GM12865 (cell line): ENCODE measurements at regions not wholly inside any gene's neighbourhood (a gene's known extent, or its start where the extent isn't known, plus 50 kb on each side); places are given as distances from the start of the nearest gene placed in this dataset.

Experiments used
- DNase-seq: peaks from one replicate; pipeline ENCODE4 v3.0.0; 2010; ENCODE audit warnings: low read depth
- H3K4me3 ChIP-seq: 2 replicates; pipeline ENCODE4 v1.5.1; 2011; ENCODE audit warnings: mild to moderate bottlenecking, low read depth, low read length, control low read depth
- TF ChIP-seq, protein P1 (sequence below): IDR thresholded peaks from 2 replicates; pipeline ENCODE4 v1.5.1; 2011; ENCODE audit warnings: low read length, control low read depth, low read depth, inconsistent platforms; ENCODE audit not compliant: insufficient read depth; ENCODE audit errors: missing control alignments

DNA sequence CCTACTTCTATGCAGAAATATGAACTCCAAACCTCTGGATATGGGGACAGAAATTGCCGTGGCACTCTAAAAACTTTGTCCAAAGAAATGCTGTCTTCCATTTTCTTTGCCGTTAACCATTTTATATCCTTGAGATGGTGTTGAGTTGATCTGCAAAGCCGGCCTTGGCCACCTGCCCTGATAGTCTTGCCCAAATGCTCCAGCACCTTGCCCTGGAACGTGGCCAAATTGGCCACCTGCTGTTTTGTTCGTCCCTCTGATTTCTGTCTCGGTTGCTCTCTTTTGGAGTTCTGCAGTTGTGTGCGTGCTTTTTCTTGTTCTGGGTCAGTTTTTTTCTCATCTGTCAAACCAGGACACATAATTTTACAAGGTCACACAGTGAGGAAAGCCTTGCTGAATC, 239.7 kb upstream of the GMDS start:
- no peak overlapping the region for H3K4me3 ChIP-seq
- DNase-seq: no peak
- TF ChIP-seq, protein P1, sequence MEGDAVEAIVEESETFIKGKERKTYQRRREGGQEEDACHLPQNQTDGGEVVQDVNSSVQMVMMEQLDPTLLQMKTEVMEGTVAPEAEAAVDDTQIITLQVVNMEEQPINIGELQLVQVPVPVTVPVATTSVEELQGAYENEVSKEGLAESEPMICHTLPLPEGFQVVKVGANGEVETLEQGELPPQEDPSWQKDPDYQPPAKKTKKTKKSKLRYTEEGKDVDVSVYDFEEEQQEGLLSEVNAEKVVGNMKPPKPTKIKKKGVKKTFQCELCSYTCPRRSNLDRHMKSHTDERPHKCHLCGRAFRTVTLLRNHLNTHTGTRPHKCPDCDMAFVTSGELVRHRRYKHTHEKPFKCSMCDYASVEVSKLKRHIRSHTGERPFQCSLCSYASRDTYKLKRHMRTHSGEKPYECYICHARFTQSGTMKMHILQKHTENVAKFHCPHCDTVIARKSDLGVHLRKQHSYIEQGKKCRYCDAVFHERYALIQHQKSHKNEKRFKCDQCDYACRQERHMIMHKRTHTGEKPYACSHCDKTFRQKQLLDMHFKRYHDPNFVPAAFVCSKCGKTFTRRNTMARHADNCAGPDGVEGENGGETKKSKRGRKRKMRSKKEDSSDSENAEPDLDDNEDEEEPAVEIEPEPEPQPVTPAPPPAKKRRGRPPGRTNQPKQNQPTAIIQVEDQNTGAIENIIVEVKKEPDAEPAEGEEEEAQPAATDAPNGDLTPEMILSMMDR: no peak

DNA sequence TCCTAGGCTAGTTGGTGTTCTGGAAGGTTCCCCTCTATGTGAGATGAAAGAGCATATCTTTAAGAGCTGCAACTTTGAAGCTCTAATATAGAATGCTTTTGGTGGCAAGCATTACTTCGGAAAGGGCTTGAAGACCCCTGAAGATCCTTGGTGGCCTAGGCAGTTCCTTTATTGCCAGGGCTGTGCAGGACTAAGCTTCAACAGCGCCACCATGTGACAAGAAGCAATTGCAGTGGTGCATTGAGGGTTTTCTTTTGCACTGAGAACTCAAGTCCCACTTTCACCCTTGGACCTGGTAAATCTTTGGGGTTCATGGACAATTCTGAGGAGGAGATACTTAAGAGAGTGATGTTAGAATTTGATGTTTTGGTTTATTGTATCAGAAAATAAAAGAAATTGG, 237.4 kb upstream of the GMDS start:
- H3K4me3 ChIP-seq: no peak overlapping the region
- no peak for DNase-seq
- TF ChIP-seq, protein P1: no peak

GRCh38 chr6:2481307-2481706, 235.9 kb upstream of the GMDS start:
- TF ChIP-seq, protein P1: no peak
- no peak overlapping the region for H3K4me3 ChIP-seq
- no peak for DNase-seq

DNA sequence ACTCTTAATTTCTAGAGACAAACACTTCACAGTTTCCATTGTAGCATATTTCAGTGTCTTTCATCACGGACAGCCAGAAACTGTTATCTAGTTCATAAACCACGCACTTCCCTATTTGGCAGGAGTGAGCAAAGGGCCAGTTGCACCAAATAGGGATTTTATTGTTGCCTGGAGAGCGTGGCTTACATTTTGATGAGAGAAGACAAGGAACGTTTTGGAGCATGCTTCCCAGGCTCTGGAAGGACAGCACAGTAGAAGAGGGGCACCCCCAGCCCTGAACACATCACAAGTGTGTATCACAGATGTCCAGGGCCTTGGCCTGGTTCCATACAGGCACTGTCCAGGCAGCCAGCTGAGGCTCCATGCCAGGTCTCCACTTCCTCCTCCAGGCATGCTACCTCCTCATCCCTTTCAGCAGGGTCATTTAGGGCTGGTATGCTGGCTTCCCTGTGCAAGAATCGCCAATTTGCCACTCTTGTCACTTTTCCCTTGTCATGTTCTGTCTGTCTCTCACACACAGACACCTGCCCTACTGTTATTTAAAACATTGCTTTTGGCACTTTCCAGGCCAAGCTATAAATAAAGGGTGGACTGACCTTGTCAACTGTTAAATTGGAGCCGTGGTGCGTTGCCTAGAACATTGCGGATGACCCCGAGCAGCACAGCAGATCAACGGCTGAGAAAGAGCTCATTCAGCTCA, 235.0 kb upstream of the GMDS start:
- TF ChIP-seq, protein P1: no peak
- no peak for DNase-seq

GRCh38 chr6:2478200-2478599, 232.8 kb upstream of the GMDS start:
- no peak for DNase-seq
- TF ChIP-seq, protein P1: no peak
- no peak overlapping the region for H3K4me3 ChIP-seq

More for the DNA sequence above, 235.0 kb upstream of the GMDS start:
- H3K4me3 ChIP-seq: no peak overlapping the region

GRCh38 chr6:2477666-2478065, 232.3 kb upstream of the GMDS start:
- H3K4me3 ChIP-seq: no peak overlapping the region
- no peak for DNase-seq
- TF ChIP-seq, protein P1: no peak

GRCh38 chr6:2477250-2477649, 231.8 kb upstream of the GMDS start:
- no peak for DNase-seq
- H3K4me3 ChIP-seq: no peak overlapping the region
- TF ChIP-seq, protein P1: no peak
